HG02885 (cell line): ENCODE measurements at regions not wholly inside any gene's neighbourhood (a gene's known extent, or its start where the extent isn't known, plus 50 kb on each side); places are given as distances from the start of the nearest gene placed in this dataset.
"Not testable (repeated sequence)": the region's sequence is repeated elsewhere in the genome, so short reads cannot be mapped to it uniquely, and the experiment has no call there.

ENCODE experiments used
- ATAC-seq: cut with Tn5 transposase; IDR thresholded peaks from one replicate; pipeline ENCODE4 v1.9.1; 2021; ENCODE audit warnings: mild to moderate bottlenecking; ENCODE audit not compliant: unreplicated experiment, poor library complexity

- ATAC-seq = no peak
These were observed 127.2 kb downstream of the IRX5 start for GRCh38 chr16:55057866-55058265.

- ATAC-seq = no peak
These were observed 127.9 kb downstream of the IRX5 start for GRCh38 chr16:55058576-55058975.

DNA sequence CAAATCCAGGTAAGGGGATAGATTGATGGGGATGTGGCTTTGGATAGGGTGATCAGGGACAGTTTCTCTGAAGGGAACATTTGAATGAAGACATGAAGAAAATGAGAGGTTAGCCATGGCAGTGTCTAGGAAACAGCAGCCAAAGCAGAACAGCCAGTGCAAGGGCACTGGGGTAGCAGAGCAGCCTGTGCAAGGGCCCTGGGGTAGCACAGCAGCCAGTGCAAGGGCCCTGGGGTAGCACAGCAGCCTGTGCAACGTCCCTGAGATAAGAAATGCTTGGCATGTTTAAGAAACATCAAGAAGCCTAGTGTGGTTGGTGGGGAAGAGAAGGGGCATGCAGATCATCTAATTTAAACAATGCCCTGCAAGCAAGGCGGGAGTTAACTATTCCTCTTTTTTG, 128.5 kb downstream of the IRX5 start:
- no peak for ATAC-seq

DNA sequence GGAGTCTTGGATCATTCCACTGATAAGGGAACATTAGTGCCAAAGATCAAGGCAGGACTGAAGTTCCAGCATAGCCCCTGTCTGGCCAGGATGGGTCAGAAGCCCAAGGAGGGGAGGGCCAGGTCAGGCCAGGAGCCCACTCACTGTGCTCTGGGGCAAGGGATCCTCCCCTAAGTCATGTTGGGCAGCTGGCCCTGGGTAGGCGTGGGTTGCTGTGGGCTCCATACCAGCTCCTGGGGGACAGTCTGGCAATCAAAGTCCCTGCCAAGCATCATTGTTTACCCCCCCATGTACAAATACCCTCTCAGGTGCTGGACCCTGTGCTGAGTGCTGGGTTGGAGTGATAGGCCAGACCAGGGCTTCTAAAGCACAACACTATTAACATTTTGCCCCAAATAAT, 130.5 kb downstream of the IRX5 start:
- ATAC-seq = no peak

- no peak for ATAC-seq
These were observed 131.8 kb downstream of the IRX5 start for GRCh38 chr16:55062442-55062841.

GRCh38 chr16:55072976-55073375, 142.3 kb downstream of the IRX5 start:
- ATAC-seq = no peak

- ATAC-seq = no peak
These were observed 143.2 kb downstream of the IRX5 start for GRCh38 chr16:55073830-55074229.

DNA sequence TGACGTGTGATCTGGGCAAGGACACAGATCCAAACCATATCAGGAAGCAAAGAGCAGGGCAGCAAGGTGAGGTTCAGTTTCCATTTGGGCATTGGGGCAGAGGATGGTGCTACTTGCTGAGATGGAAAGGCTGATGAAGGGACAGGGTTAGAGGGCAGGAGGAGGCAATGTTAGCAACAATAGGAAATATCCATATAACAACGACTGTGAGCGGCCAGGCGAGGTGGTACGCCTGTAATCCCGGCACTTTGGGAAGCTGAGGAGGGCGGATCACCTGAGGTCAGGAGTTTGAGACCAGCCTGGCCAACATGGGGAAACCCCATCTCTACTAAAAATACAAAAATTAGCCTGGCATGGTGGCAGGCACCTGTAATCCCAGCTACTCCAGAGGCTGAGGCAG, 144.5 kb downstream of the IRX5 start:
- ATAC-seq = not testable (repeated sequence)

DNA sequence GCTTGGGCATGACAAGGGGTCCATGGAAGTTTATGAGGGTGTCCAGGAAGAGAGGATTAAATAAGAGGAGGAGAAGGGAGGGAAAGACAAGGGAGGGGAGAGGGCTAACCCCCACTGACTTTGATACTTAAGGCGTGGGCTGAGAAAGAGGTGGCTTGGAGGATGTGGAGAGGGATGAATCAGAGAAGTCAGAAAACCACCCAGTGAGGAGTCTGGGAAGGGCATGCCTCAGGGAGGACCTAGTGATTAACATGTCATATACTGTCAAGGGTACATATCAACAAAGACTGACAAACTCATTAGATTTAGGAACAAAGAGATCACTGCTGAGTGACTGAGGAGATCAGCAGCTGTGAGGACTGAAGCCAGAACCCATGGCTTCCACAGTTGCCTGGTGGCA, 145.4 kb downstream of the IRX5 start:
- ATAC-seq = no peak

DNA sequence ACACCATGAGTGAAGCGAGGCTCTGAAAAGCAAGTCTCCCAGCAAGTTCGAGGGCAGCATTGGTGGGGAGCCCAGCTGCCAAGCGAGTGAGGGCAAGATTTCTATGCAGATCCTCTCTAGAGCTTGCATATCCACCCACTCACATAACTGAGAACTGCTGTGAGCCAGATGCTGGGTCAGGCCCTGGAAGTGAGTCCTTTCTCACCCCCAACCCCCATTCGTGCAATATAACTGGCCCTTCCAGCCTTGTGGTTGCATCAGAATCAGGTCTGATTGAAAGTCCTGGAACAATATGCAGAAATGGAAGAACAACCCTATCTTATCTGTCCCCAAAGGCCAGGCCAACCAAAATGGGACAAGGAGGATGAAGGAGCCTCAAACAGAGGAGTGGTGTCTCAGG, 146.6 kb downstream of the IRX5 start:
- ATAC-seq = no peak

DNA sequence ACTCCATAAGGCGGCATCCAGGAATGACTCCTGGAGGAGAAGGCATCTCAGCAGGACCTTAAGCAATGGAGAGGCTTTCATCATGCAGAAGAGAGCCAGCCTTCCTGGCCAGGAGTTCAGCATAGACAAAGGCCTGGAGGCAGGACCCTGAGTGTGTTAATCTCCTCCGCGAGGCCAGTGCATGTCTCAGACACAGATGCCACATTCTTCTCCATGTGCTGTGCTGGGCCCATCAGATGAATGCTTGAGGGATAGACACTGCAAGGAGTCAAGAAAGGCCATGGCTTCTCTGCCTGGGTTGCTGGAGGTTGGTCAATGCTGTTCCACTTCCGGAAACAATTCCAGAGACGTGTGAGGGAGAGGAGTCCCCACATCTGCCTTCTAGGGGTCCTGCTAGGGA, 147.5 kb downstream of the IRX5 start:
- ATAC-seq = no peak

GRCh38 chr16:55078699-55079410, 148.2 kb downstream of the IRX5 start:
- ATAC-seq = no peak

DNA sequence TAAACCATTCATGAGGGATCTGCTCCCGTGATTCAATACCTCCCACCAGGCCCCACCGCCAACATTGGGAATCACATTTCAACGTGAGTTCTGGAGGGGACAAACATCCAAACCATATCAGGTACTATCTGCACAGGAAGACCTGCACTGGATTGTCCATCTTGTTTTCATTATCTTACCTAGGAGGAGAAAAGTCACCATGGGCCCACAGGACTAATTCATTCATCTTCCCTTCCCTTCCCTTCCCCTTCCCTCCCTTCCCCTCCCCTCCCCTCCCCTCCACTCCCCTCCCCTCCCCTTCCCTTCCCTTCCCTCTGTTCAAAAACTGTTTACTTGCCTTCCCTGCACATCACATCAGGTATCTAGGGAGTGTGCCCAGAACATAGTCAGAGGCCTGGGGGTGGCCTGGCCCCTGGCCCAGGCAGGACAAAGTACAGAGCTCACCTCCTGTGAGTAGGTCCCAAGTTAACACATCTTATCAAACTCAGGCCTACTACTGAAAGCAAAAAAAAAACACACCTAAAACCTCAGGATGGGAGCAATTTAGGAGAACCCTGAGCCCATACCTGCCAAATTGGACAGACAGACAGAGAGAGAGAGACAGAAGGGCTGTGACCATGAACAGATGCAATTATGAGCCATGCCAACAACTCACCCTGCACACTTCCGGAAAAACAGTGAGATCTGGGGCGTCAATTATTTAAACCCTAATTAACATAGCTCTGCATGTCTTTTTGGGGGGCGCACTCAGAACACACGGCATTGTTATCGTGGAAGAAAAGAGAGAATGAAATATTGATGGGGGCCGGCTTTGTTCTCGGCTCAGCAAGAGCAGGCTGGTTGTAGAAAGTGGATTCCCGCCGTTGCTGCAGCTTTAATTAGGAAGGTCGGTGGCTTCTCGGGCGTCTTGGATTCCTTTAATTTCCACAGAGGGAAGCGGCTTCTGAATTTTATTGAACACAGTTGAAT, 151.2 kb downstream of the IRX5 start:
- ATAC-seq = no peak

DNA sequence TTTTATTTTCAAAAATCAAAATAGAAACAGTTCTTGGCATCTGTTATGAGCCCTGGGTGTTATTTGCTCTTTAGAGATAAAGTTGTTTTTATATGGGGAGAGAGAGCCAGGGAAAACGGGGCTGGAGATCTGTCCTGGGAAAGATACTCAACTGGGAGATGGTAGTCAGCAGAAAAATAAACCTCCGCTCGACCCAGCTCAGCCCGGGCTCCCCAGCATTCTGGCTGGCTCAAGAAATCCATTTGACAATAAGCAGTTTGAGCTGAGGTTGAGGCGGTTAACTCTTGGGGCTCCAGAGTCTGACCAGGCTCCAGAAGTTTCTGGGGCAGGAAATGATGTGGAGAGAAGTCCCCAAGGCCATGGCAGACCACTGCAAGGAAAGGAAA, 151.9 kb downstream of the IRX5 start:
- no peak for ATAC-seq

DNA sequence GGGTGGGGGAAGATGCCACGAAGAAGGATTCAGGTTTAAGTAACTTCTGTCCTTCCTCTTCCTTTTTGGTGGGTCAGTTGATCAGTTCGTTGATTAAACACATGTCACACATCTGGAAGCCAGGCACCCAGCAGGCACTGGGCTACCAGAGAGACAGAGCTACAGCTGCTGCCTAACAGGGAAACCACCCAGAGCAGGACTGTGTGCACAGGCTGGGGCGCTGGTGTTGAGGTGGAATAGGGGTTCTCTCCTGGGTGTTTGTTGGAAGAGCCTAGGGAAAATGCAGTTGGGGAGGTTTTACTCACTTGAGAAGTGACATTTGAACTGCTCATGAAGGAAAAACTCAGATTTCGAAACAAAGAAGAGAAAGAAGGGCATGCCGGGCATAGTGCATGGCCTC, 152.4 kb downstream of the IRX5 start:
- ATAC-seq = no peak

GRCh38 chr16:55088098-55088497, 157.4 kb downstream of the IRX5 start:
- ATAC-seq = no peak

DNA sequence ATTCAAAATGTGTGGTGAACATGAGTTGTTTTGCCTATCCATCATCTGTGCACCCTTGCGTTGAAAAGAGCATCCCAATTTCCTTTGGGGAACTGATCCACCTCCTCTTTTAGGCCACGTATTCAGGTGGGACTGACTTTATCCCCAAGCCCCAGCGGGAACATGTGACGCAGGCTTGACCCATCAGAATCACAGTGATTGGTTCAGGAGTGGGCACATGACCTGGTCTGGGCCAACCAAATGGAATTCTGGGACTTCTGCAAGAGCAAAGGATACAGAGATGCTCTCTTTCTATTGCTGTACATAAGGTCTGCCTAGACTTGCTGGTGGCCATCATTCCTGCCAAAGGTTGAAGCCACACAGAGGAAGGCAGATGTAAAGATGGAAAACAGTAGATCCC, 158.9 kb downstream of the IRX5 start:
- no peak for ATAC-seq

DNA sequence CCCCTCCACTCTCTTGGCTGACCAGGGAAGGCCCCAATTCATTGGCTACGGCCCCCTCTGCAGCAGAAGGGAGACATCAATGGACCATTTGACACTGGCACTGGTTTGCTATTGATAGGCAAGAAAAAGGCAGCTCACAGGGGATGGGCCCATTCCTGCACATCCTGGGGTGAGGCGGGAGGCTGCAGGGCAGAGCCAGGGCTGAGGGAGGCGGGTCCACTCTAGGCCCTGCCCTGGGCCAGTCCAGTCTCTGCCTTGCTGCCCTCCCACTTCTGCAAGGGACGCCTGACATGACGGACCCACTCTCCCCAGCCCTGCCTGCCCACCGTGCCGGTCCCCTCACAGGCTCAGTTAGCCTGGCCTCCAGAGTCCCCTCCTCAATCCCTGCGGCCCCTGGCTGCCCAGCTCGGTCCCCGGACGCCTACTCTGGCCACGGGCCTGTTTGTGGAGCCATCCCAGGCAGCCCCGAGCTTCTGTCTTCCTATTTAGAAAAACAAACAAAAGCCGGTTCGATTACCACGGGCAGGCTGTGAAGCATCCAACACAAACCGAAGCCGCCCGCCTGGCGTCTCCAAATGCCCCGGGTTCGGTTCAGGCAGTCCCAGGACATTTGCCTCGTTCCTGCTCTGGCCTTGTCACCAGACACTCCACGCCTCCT, 160.7 kb downstream of the IRX5 start:
- no peak for ATAC-seq

GRCh38 chr16:55091871-55092230, 161.2 kb downstream of the IRX5 start:
- no peak for ATAC-seq

- ATAC-seq = no peak
These were observed 169.4 kb downstream of the IRX5 start for GRCh38 chr16:55100100-55100499.

GRCh38 chr16:55101026-55101425, 170.4 kb downstream of the IRX5 start:
- ATAC-seq = no peak
